Activated naive CD8-positive, alpha-beta T cell treated with anti-CD3 and anti-CD28 coated beads, Interleukin-2, amount 10 ng/mL, durations not matched to agents 7 days and 5 days (primary cell): ENCODE measurements at regions not wholly inside any gene's neighbourhood (a gene's known extent, or its start where the extent isn't known, plus 50 kb on each side); places are given as distances from the start of the nearest gene placed in this dataset.

Experiments
- ATAC-seq: fragments of 150-1000 bp; cut with Tn5 transposase; one replicate; pipeline ENCODE4 v1.10.0; 2021; ENCODE audit warnings: low read depth, moderate library complexity
- POLR2A ChIA-PET: fragments of 350-600 bp; sonication (Branson Sonifier 250); formaldehyde crosslinking; loops from one replicate; lab custom pipeline; 2021; ENCODE audit warnings: antibody characterized with exemption; lab: Charles Lee
- DNase-seq: peaks from one replicate; pipeline ENCODE4 v3.0.0; 2021
- H3K27ac Mint-ChIP-seq: one replicate; pipeline ENCODE4 v1.8.0; 2022; ENCODE audit warnings: mild to moderate bottlenecking, mixed read lengths
- H3K27me3 Mint-ChIP-seq: one replicate; pipeline ENCODE4 v1.8.0; 2022; ENCODE audit warnings: mild to moderate bottlenecking, moderate library complexity, mixed read lengths
- H3K36me3 Mint-ChIP-seq: one replicate; pipeline ENCODE4 v1.8.0; 2021; ENCODE audit warnings: mild to moderate bottlenecking, mixed read lengths
- H3K4me1 Mint-ChIP-seq: one replicate; pipeline ENCODE4 v1.8.0; 2021; ENCODE audit warnings: mixed read lengths
- H3K4me3 Mint-ChIP-seq: one replicate; pipeline ENCODE4 v1.8.0; 2022; ENCODE audit warnings: mild to moderate bottlenecking, moderate library complexity, mixed read lengths
- H3K9me3 Mint-ChIP-seq: one replicate; pipeline ENCODE4 v1.8.0; 2021; ENCODE audit warnings: mixed read lengths

- Mint-ChIP-seq H3K4me3 (no peak overlapping the region), H3K9me3 (no peaks in the 10 kb centered on the region), H3K4me1 (no peaks in the 10 kb centered on the region), H3K27me3 (peaks cover 3% of the 10 kb centered on the region), H3K27ac (no peak overlapping the region), H3K36me3 (no peaks in the 10 kb centered on the region)
- POLR2A ChIA-PET, result no interaction called here
- DNase-seq (no peak), ATAC-seq (no peak)
Measured at GRCh38 chr3:180531303-180532278, 70.4 kb upstream of the TTC14 start.

GRCh38 chr3:180534828-180535227, 67.1 kb upstream of the TTC14 start:
- H3K4me1 Mint-ChIP-seq, result no peaks in the 10 kb centered on the region
- DNase-seq (no peak), ATAC-seq (no peak)
- H3K36me3 Mint-ChIP-seq, result no peaks in the 10 kb centered on the region
- H3K27me3 Mint-ChIP-seq, result peaks cover 3% of the 10 kb centered on the region
- no peak overlapping the region for H3K4me3 Mint-ChIP-seq
- no peaks in the 10 kb centered on the region for H3K9me3 Mint-ChIP-seq
- no peak overlapping the region for H3K27ac Mint-ChIP-seq
- POLR2A ChIA-PET, result no interaction called here

- DNase-seq, result no peak
- Mint-ChIP-seq H3K36me3 (no peaks in the 10 kb centered on the region), H3K27ac (no peak overlapping the region), H3K9me3 (peaks cover 2% of the 10 kb centered on the region), H3K4me1 (no peaks in the 10 kb centered on the region), H3K27me3 (peaks cover 3% of the 10 kb centered on the region), H3K4me3 (no peak overlapping the region)
- POLR2A ChIA-PET, result no interaction called here
- no peak for ATAC-seq
Measured at GRCh38 chr3:180538493-180538892, 63.5 kb upstream of the TTC14 start.

GRCh38 chr3:180543877-180544276, 58.1 kb upstream of the TTC14 start:
- Mint-ChIP-seq H3K27ac (no peak overlapping the region), H3K4me1 (no peaks in the 10 kb centered on the region), H3K4me3 (no peak overlapping the region), H3K27me3 (no peaks in the 10 kb centered on the region), H3K9me3 (peaks cover 2% of the 10 kb centered on the region), H3K36me3 (no peaks in the 10 kb centered on the region)
- ATAC-seq, result no peak
- POLR2A ChIA-PET, result no interaction called here
- DNase-seq, result no peak

GRCh38 chr3:180546863-180547262, 55.1 kb upstream of the TTC14 start:
- Mint-ChIP-seq H3K4me1 (no peaks in the 10 kb centered on the region), H3K36me3 (no peaks in the 10 kb centered on the region), H3K9me3 (peaks cover 2% of the 10 kb centered on the region), H3K4me3 (no peak overlapping the region), H3K27me3 (no peaks in the 10 kb centered on the region), H3K27ac (no peak overlapping the region)
- DNase-seq (no peak), ATAC-seq (no peak)
- POLR2A ChIA-PET, result no interaction called here

- no peaks in the 10 kb centered on the region for H3K27me3 Mint-ChIP-seq
- no peak for ATAC-seq
- no peaks in the 10 kb centered on the region for H3K9me3 Mint-ChIP-seq
- H3K4me3 Mint-ChIP-seq, result no peak overlapping the region
- no peaks in the 10 kb centered on the region for H3K36me3 Mint-ChIP-seq
- POLR2A ChIA-PET, result no interaction called here
- no peak overlapping the region for H3K27ac Mint-ChIP-seq
- DNase-seq, result no peak
- H3K4me1 Mint-ChIP-seq, result no peaks in the 10 kb centered on the region
Measured at GRCh38 chr3:180548050-180548449, 53.9 kb upstream of the TTC14 start.
